ENCODE measurements at regions not wholly inside any gene's neighbourhood (a gene's known extent, or its start where the extent isn't known, plus 50 kb on each side); places are given as distances from the start of the nearest gene placed in this dataset.

DNA sequence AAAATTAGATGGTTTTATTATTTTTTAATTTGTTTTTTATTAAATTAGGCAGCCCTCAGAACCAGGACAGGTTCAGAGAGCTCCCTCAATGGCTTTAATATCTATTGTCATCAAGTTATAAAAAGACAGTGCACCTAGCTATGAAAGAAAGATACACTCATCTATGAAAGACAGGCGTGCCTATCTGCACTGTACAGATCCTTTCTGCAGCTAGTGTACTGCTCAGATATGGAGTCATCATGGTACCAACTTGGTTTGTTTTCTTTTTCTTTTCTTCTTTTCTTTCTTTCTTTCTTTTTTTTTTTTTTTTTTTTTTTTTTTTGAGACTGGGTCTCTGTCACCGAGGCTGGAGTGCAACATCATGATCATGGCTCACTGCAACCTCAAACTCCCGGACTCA lies 54.8 kb upstream of the GPBP1 start:
- H3K27ac Mint-ChIP-seq = no peak overlapping the region
- H3K36me3 Mint-ChIP-seq = peaks cover 0 to 5% (median 3%) of the 10 kb centered on the region in 3 donors
- no peak overlapping the region for H3K4me3 Mint-ChIP-seq
- no peak for DNase-seq
- peaks cover 9 to 19% (median 12%) of the 10 kb centered on the region in 4 donors for H3K4me1 Mint-ChIP-seq
- H3K27me3 Mint-ChIP-seq = no peaks in the 10 kb centered on the region
- H3K9me3 Mint-ChIP-seq = peaks cover 2 to 15% (median 7%) of the 10 kb centered on the region in 9 donors
- POLR2A ChIA-PET = no interaction called here
- ATAC-seq = no peak

- POLR2A ChIA-PET = no interaction called here
- no peaks in the 10 kb centered on the region for H3K27me3 Mint-ChIP-seq
- no peak overlapping the region for H3K4me3 Mint-ChIP-seq
- H3K27ac Mint-ChIP-seq = no peak overlapping the region
- peaks cover 0 to 5% (median 3%) of the 10 kb centered on the region in 3 donors for H3K36me3 Mint-ChIP-seq
- H3K9me3 Mint-ChIP-seq = peaks cover 2 to 18% (median 7%) of the 10 kb centered on the region in 9 donors
- no peaks in the 10 kb centered on the region for H3K4me1 Mint-ChIP-seq
- no peak for DNase-seq
- no peak for ATAC-seq
These were observed 49.8 kb upstream of the GPBP1 start for GRCh38 chr5:57124014-57124413.
